ENCODE measurements at regions not wholly inside any gene's neighbourhood (a gene's known extent, or its start where the extent isn't known, plus 50 kb on each side); places are given as distances from the start of the nearest gene placed in this dataset.

DNA sequence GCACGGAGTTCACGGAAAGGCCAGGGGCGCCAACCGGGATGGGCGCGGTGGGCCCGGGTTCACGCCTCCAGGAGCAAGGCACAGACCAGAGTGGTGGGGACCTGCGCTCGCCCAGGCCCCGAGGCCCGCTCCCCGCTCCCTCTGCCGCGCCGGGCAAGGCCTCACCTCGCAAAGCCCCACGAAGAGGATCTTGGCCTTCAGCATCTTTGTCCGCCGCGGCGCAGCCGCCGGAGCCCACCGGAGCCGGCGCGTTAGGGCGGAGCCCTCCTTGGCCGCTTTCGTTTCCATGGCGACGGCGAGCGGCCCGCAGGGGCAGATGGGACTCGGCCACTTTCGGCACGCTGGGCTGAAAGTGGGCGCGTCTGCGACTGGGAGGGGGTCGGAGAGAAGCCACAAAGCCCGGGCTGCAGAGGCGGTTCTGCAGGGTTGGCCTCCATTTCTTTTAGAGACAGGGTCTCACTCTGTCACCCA, 944.4 kb upstream of the ZNF722 start:
- TF ChIP-seq, protein P1, sequence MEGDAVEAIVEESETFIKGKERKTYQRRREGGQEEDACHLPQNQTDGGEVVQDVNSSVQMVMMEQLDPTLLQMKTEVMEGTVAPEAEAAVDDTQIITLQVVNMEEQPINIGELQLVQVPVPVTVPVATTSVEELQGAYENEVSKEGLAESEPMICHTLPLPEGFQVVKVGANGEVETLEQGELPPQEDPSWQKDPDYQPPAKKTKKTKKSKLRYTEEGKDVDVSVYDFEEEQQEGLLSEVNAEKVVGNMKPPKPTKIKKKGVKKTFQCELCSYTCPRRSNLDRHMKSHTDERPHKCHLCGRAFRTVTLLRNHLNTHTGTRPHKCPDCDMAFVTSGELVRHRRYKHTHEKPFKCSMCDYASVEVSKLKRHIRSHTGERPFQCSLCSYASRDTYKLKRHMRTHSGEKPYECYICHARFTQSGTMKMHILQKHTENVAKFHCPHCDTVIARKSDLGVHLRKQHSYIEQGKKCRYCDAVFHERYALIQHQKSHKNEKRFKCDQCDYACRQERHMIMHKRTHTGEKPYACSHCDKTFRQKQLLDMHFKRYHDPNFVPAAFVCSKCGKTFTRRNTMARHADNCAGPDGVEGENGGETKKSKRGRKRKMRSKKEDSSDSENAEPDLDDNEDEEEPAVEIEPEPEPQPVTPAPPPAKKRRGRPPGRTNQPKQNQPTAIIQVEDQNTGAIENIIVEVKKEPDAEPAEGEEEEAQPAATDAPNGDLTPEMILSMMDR (IDR thresholded peaks at IDR 0.05): no peak
- TF ChIP-seq ZFX (IDR thresholded peaks at IDR 0.05; ENCODE audit: borderline replicate concordance): no peak

Measured in 22Rv1 (cell line).